Gastrocnemius medialis (tissue), 4 donors: ENCODE measurements at regions not wholly inside any gene's neighbourhood (a gene's known extent, or its start where the extent isn't known, plus 50 kb on each side); places are given as distances from the start of the nearest gene placed in this dataset.

Source experiments
- CTCF ChIP-seq, 5 experiments: fragments of 450-650 bp in 3 of 5; fragments of 200-600 bp in 2 of 5; sonication (generic) in 2 of 5; IDR thresholded peaks in 4 of 5; conservative IDR thresholded peaks in 1 of 5; 1 replicate in 4 of 5; 2 replicates in 1 of 5; pipeline ENCODE4 v1.5.1; 2016 to 2019; ENCODE audit warnings: antibody characterized with exemption in 5 of 5, mild to moderate bottlenecking in 3 of 5, moderate library complexity in 3 of 5
- POLR2A ChIP-seq, 2 donors: fragments of 450-650 bp; IDR thresholded peaks; one replicate each; pipeline ENCODE4 v1.6.1; 2017; ENCODE audit warnings: antibody characterized with exemption in 2 of 2, mild to moderate bottlenecking in 2 of 2, moderate library complexity in 2 of 2

- TF ChIP-seq POLR2A (IDR thresholded peaks at IDR 0.05): no peak
- no peak for TF ChIP-seq CTCF (IDR thresholded peaks at IDR 0.05 in 4 of 5, conservative IDR thresholded peaks at IDR 0.05 in 1 of 5)
Measured at GRCh38 chr13:83136660-83137059, 745.6 kb downstream of the SLITRK1 start.
